ENCODE measurements at regions not wholly inside any gene's neighbourhood (a gene's known extent, or its start where the extent isn't known, plus 50 kb on each side); places are given as distances from the start of the nearest gene placed in this dataset.

GRCh38 chr14:53493320-53493719, 340.2 kb upstream of the DDHD1 start:
- no peak for DNase-seq
- no peaks in the 10 kb centered on the region for H3K27me3 Mint-ChIP-seq (ENCODE audit: low read depth, poor library complexity)
- H3K9me3 Mint-ChIP-seq: peaks cover 4% of the 10 kb centered on the region
- H3K4me3 Mint-ChIP-seq: no peak overlapping the region
- H3K27ac Mint-ChIP-seq: peak overlapping the region; percentile 74
- peaks cover 37% of the 10 kb centered on the region for H3K4me1 Mint-ChIP-seq
- no peak for TF ChIP-seq CTCF (IDR thresholded peaks at IDR 0.05)
- H3K36me3 Mint-ChIP-seq (ENCODE audit: low read depth): no peaks in the 10 kb centered on the region

GRCh38 chr14:53491884-53492277, 338.8 kb upstream of the DDHD1 start:
- H3K4me1 Mint-ChIP-seq: peaks cover 37% of the 10 kb centered on the region
- no peaks in the 10 kb centered on the region for H3K27me3 Mint-ChIP-seq (ENCODE audit: low read depth, poor library complexity)

GRCh38 chr14:53491256-53491883, 338.2 kb upstream of the DDHD1 start:
- H3K27ac Mint-ChIP-seq: no peak overlapping the region
- TF ChIP-seq CTCF (IDR thresholded peaks at IDR 0.05): no peak
- DNase-seq: no peak
- peaks cover 37% of the 10 kb centered on the region for H3K4me1 Mint-ChIP-seq
- H3K4me3 Mint-ChIP-seq: no peak overlapping the region
- peaks cover under 1% of the 10 kb centered on the region for H3K9me3 Mint-ChIP-seq
- no peaks in the 10 kb centered on the region for H3K27me3 Mint-ChIP-seq (ENCODE audit: low read depth, poor library complexity)
- no peaks in the 10 kb centered on the region for H3K36me3 Mint-ChIP-seq (ENCODE audit: low read depth)

More at GRCh38 chr14:53491884-53492277, 338.8 kb upstream of the DDHD1 start:
- no peak overlapping the region for H3K27ac Mint-ChIP-seq
- TF ChIP-seq CTCF (IDR thresholded peaks at IDR 0.05): no peak
- DNase-seq: no peak
- peaks cover 4% of the 10 kb centered on the region for H3K9me3 Mint-ChIP-seq
- no peaks in the 10 kb centered on the region for H3K36me3 Mint-ChIP-seq (ENCODE audit: low read depth)
- H3K4me3 Mint-ChIP-seq: no peak overlapping the region

- DNase-seq: no peak
- peaks cover 3% of the 10 kb centered on the region for H3K27me3 Mint-ChIP-seq (ENCODE audit: low read depth, poor library complexity)
- peaks cover 26% of the 10 kb centered on the region for H3K9me3 Mint-ChIP-seq
- H3K27ac Mint-ChIP-seq: no peak overlapping the region
- no peak overlapping the region for H3K4me3 Mint-ChIP-seq
- H3K36me3 Mint-ChIP-seq (ENCODE audit: low read depth): no peaks in the 10 kb centered on the region
- H3K4me1 Mint-ChIP-seq: no peaks in the 10 kb centered on the region
- TF ChIP-seq CTCF (IDR thresholded peaks at IDR 0.05): no peak
Observed at GRCh38 chr14:53478174-53478573, 325.1 kb upstream of the DDHD1 start.

GRCh38 chr14:53473480-53473879, 320.4 kb upstream of the DDHD1 start:
- H3K4me3 Mint-ChIP-seq: no peak overlapping the region
- no peak for DNase-seq
- no peak for TF ChIP-seq CTCF (IDR thresholded peaks at IDR 0.05)
- no peak overlapping the region for H3K27ac Mint-ChIP-seq
- no peaks in the 10 kb centered on the region for H3K36me3 Mint-ChIP-seq (ENCODE audit: low read depth)
- no peaks in the 10 kb centered on the region for H3K27me3 Mint-ChIP-seq (ENCODE audit: low read depth, poor library complexity)
- no peaks in the 10 kb centered on the region for H3K4me1 Mint-ChIP-seq
- no peaks in the 10 kb centered on the region for H3K9me3 Mint-ChIP-seq

- Mint-ChIP-seq H3K4me3 (no peak overlapping the region), H3K27me3 (ENCODE audit: low read depth, poor library complexity) (no peaks in the 10 kb centered on the region), H3K27ac (no peak overlapping the region), H3K9me3 (no peaks in the 10 kb centered on the region), H3K4me1 (no peaks in the 10 kb centered on the region), H3K36me3 (ENCODE audit: low read depth) (no peaks in the 10 kb centered on the region)
- DNase-seq: no peak
- no peak for TF ChIP-seq CTCF (IDR thresholded peaks at IDR 0.05)
Observed at GRCh38 chr14:53472306-53472705, 319.2 kb upstream of the DDHD1 start.
